NCI-H510A (cell line): ENCODE measurements at regions not wholly inside any gene's neighbourhood (a gene's known extent, or its start where the extent isn't known, plus 50 kb on each side); places are given as distances from the start of the nearest gene placed in this dataset.
A peak's percentile ranks its signal among the peaks of the same experiment; 100 is the strongest.
"Not testable (repeated sequence)": the region's sequence is repeated elsewhere in the genome, so short reads cannot be mapped to it uniquely, and the experiment has no call there.

Source experiments
- DNase-seq: peaks from one replicate; lab custom pipeline; 2025; lab: John Stamatoyannopoulos, UW

DNA sequence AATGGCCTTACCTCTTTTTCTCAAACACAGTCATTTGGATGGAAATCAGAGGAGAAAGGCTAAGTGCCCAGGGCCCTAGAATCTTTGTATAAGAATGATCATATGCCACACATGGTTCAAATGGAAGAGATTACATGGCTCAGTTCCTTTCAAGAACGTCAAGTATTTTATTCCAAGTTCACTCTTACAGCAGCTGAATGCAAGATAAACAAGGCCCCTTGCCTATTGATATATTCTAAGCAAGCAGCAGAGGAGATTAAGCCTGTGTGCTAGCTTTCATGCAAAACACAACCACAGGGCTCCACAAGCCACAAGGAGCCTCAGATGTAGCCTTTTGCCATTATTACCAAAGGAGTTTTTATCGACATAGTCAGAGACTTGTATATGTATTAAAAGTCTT lies 55.3 kb upstream of the SLCO6A1 start:
- DNase-seq = no peak

DNA sequence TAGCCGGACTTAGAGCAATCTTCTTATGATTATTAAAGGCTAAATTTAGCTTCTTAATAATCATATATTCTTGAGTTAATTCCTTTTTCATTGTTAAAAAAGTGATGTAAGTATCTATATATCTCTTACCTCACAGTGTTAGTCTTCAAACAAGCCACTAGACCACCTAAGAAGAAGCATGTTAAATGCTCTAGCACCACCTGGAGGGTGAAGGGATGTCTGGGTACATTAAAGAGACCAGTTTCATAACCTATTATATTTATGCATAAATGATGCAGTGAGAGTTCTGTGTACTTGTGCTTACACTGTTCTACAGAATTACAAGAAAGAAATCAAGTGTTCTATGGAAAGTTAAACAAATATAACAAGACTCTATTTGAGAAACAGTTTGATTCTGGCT lies 55.9 kb upstream of the SLCO6A1 start:
- DNase-seq = no peak

DNA sequence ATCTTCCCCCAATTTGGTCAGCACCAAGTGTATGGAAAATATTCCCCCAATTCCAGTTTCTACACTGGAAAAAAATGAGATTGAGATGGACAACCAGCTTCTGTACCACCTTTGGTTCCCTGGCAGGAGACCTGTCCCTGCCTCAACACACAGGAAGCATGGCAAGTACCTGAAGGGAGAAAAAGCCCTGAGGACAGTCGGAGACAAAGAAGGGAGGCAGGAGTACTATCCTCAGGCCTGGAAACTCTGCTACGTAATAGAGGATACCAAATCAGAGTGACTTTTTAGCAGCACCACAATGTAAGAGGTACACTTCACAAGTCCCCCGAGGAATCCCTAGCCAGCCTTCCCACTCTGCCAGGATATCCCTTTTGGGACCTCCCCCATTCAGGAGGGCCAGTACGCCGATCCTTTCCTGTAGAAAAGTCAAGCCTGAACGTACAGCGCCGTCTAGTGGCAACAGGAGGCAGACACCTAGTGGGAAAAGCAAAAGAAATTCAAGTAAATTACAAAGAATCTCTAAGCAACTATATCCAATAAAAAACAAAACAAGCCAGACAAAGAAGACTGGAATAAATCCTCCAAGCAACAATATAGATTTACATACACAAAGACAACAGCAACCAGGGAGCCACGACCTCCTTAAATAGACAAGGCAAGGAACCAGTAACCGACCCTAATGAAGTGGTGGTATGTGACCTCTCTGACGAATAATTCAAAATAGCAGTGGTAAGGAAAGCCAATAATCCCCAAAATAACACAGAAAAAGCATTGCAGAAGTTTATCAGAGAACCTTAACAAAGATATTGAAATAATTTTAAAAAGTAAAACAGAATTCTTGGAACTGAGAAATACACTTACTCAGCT lies 63.3 kb upstream of the SLCO6A1 start:
- no peak for DNase-seq

DNA sequence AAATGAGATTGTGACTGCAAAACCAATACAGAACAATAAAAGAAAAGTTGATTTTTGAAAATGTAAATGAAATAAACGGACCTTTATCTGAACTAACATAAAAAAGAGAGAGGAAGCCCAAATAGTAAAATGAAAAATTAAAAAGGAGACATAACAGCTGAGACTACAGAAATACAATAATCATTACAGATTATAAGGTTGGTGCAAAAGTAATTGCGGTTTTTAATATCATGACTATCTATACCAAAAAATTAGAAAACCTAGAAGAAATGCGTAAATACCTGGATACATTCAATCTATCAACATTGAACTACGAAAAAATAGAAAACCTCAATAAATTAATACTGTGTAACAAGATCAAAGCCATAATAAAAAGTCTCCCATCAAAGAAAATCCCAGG lies 71.9 kb upstream of the SLCO6A1 start:
- DNase-seq = no peak

DNA sequence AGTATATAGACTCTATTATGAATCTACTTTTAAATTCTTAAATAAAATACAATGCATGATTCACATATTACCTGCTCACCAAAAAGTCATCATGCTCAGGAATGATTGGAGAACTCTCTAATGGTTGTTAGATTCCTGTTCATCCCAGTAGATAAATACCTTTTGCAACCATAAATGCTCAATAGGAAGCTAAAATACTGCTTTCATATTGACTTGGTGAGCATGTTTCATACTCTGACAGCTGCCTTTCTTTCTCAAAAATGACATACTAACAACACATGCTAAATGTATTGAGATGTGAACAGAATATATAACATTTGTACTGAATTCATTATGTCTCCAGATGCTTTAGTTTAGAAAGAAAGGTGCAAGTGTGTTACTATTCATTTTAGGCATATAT lies 79.6 kb upstream of the SLCO6A1 start:
- DNase-seq = no peak

DNA sequence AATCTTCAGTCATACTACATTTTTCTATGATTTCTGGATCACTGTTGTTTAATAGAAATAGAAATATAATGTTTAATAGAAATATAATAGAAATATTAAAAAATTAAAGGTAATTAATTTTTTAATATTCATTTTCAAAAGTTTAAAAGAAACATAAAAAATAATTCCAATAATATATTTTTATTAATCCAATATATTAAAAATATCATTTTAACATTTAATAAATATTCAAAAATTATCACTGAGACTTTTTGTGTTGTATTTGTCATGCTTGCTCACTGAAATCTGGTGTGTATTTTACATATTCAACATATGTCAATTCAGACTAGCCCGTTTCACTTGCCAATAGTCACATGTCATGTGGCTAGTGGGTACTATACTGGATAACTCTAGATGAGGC lies 80.6 kb upstream of the SLCO6A1 start:
- DNase-seq = no peak

DNA sequence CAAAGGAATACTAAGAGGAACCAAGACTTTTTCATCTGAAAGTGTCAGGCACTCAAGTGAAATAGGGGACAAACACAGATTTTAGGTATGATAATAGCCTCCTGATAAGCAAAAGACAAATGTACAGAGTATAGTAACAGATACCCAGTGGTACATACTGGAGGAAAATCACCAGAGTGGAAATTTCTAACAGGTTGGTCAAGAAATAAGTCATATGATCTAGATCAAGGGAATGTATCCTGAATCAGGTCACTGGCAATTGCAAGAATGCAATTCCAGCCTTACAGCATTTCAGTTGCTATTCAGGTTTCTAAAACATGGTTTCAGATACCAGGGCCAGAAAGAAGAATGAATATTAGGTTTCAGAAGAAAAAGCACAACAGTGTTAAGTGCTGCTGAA lies 82.2 kb upstream of the SLCO6A1 start:
- DNase-seq = no peak

DNA sequence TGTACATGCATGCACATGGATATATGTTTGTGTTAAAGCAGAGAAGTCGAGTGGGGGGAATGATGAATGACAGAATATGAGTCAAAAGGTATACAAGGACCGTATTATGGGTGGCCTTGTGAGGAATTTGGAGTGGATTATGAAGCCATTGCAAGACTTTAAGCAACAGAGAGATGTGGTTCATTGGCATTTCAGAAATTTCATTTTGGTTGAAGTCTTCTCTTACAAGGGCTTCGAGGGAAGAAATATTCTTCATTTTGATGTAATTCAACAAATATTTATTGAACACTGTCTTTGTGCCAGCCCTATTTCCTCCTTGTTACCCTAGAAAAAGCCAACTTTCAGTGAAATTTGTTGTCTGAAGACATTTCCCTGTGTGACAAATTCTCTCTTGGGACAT lies 83.9 kb upstream of the SLCO6A1 start:
- no peak for DNase-seq

DNA sequence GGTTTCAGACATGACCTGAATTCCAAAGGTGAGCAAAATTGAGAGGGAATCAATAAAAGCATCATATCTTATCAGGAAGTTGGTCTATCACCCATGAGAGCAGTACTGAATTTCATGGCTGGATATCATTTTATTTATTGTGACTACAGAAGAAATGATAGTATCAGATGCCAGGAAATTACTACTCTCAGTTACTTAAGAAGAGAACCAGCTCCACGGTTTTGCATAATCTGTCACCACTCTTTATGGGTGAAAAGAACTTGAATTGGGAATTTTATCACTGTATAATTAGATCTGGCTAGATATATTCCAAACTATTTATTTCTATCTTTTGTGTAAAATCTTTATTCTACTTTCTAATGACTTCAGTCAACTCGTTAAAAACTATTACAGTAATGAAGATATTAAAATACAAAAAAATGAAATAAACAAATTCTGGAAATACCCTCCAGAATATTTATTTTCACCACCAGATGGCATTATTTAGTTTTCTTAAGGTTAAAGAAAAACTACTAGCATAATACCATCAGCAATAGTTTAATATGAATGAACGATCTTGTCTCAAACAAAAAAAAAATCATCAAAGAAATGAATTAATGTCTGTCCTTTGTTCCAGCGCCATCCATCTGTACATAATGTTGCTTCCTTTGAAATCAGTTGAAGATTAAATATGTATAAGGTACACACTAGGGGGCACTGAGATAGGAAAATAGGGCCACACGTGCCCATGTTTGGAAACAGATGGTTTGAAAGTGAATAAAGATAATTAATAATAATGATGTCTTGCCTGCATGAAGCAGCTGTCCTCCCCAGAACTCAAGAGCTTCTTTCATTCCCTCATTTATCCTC lies 84.7 kb upstream of the SLCO6A1 start:
- peak; percentile 2 for DNase-seq

DNA sequence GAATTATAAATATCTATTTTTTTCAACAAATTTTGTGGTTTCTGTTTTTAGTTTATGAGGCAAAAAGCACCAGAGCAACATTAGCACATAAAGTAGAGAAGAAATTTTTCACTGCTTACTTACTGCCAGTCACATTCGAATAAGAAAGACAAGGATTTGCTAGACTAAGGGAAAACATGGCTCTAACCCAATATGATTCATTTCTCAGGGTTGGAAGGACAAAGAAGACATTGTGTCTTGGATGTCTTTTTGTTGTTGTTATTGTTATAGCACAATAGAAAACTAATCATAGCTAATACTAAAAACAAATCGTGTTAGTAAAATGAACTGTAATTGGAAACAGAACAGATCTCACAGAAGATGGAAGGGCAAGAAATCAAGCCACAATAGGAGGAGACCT lies 90.9 kb upstream of the SLCO6A1 start:
- no peak for DNase-seq

DNA sequence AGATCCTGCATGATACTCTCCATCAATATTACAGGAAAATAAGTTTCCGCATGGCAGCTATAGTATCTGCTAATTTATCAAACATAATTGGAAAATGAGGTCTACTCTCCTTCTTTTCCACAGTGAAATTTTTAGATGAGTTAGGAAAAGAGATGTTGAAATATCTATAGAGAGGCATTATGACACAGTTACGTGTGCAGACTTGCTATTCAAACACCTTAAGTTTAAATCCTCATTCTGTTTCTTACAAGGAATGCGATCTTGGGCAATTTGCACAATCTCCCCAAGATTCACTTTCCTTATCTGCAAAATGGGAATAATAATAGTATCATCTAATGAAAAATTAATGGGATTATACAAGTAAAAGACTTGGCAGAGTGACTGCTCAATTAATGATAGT lies 91.7 kb upstream of the SLCO6A1 start:
- no peak for DNase-seq

DNA sequence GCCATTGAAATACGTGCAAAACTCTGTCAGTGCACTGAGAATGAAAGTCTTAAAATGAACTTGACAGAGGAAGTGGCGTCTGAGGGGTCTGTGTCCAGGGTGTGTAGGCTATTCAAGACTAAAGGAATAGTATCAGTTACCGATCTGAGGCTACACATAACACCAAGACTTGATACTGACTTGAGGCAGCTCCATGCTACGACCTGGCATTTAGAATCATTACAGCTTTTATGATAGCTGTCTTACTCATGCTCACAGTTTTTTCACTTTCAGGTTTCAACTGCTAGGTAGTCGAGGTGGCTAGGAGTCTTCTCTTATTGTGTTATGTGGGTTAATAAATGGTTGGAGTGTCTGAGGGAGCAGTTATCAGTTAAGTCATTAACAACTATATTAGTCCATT lies 92.8 kb upstream of the SLCO6A1 start:
- no peak for DNase-seq

DNA sequence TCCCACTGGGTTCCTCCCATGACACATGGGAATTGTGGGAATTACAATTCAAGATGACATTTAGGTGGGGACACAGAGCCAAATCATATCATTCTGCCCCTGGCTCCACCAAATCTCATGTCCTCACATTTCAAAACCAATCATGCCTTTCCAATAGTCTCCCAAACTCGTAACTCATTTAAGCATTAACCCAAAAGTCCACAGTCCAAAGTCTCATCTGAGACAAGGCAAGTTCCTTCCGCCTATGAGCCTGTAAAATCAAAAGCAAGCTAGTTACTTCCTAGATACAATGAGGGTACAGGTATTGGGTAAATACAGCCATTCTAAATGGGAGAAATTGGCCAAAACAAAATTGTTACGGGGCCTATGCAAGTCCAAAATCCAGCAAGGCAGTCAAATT lies 93.8 kb upstream of the SLCO6A1 start:
- DNase-seq = not testable (repeated sequence)

DNA sequence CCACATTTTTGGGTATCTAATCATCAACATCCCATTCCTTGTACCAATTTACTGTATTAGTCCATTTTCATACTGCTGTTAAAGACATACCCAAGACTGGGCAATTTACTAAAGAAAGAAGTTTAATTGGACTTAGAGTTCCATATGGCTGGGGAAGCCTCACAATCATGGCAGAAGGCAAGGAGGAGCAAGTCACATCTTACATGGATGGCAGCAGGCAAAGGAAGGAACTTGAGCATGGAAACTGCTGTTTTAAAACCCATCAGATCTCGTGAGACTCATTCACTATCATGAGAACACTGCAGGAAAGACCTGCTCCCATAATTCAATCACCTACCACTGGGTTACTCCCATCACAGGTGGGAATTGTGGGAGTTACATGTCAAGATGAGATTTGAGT lies 95.4 kb upstream of the SLCO6A1 start:
- no peak for DNase-seq

DNA sequence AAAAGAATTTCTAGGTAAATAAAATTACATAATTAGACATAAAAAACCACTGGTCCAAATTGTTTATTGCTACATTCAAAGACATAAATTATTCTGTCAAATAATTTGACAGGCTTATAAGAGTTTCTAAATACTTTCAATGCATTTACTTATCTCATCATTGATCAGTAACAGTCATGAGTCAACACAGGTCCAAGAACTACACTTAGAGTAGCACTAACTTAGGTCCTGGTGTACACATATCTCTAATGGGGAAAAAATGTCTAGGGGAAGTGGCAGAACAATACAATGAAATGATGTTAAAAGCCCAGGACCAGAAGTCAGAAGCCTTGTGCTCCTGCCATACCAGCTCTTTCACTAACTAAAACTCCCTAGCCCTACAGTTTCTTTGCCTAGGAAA lies 96.5 kb upstream of the SLCO6A1 start:
- DNase-seq = no peak

DNA sequence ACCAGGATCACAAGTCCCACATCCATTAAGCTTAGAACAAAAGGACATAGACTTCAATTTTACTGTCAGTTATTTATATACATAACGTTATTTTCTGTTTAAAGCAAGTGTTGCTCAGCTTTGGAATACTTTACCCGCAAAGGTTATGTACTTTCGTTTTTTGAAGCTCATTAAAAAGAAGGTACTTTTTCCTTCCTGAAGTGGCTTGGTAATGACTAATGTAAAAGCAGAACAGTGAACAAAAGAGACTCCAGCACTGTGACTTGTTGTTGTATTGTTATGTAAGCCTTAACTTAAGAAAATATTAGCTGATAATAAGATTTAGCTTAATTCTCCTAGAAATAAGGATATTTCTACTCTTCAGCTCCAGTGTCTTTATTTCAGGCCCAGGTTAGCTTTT lies 97.3 kb upstream of the SLCO6A1 start:
- no peak for DNase-seq

DNA sequence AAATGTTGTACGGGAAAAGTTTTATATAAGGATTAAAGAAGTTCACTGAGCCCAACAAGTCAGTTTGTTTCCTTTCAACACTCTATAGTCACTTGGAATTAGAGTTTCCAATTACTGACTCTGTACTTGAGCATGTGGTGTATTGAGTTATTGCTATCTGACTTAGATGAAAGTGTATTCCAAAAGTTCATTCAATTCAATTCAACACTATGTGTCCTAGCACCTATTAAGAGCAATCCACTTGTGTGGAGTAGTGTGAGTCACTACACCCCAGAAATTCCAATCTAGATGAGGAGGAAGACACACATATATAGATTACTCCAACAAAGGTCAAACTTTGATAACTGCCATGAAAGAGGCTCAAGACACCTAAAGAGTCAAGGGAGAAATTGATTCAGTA lies 98.2 kb upstream of the SLCO6A1 start:
- DNase-seq = no peak

DNA sequence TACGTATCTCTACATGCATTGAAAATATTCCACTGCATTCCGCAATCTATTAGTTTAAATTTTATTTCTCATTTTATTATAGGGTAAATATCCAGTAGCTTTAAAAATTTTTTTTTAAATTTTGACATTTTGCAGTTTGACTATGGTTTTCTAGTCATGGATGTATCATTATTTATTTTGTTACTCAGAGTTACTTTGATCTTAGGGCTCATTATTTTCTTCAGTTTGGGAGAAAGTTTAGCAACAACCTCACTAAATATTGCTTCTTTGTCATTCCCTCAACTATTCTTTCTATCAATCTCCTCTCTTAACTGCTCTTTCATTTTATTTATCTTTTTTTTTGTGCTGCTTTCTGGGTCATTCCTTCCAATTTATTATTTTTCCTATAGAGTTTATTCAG lies 100.5 kb upstream of the SLCO6A1 start:
- no peak for DNase-seq

DNA sequence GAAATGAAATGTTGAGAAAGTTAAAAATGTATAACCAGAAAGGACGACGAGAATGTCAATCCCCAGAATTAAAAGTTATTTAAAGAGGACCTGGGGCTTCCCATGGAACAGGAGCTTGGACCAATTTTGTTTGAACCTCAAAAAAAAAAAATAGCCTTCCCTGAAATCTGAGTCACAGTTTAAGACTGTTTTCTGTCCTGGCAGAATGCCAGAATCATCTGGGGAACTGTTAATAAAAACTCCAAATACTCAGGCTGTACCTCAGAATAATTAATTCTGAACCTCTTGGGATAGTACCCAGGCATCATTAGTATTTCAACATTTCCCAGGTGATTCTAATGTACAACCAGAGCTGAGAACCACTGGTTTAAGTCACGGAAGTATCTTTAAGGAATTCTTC lies 102.2 kb upstream of the SLCO6A1 start:
- DNase-seq = no peak

DNA sequence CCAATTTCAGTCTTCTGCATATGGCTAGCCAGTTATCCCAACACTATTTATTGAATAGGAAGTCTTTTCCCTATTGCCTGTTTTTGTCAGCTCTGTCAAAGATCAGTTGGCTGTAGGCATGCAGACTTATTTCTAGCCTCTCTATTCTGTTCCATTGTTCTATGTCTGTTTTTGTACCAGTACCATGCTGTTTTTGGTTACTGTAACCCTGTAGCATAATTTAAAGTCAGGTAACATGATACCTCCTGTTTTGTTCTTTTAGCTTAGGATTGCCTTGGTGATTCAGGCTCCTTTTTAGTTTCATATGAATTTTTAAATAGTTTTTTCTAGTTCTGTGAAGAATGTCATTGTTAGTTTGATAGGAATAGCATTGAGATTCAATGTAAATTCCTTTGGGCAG lies 104.9 kb upstream of the SLCO6A1 start:
- no peak for DNase-seq

DNA sequence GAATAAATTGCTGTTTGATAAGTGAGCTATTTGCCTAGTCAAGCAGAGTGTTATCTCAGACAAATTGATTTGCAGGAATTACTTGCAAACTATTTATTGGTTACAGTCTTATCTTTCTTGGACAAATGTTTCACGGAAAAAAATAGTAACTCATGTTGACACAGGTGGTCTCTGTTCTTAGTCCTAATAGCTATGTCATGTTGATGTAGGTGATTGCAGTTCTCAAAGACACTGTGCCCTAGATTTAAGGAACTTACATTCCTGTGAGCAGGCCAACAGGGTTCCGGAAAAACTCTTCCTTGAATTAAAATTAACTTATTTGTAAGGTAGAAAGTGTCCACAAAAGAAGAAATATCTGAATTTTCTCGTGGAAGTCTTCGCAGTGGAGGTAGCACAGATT lies 109.6 kb upstream of the SLCO6A1 start:
- DNase-seq = no peak

DNA sequence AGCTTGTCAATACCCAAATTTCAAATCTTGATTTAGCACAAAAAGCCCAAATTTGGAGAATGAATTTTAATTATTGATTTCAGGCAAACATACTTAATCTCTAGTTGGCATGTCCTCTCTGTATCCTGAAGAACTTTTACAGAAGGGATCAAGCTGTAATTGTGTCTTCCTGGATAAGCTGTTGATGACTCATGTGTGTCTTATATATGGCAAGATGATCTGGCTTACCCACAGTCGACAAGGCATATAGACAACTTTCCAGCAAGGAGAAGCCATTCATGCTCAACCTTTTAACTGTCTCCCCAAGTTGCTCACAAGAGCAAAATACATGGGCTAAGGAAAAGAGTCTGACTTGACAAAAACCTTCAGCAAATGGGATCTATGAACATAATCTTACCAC lies 112.5 kb upstream of the SLCO6A1 start:
- DNase-seq = no peak

DNA sequence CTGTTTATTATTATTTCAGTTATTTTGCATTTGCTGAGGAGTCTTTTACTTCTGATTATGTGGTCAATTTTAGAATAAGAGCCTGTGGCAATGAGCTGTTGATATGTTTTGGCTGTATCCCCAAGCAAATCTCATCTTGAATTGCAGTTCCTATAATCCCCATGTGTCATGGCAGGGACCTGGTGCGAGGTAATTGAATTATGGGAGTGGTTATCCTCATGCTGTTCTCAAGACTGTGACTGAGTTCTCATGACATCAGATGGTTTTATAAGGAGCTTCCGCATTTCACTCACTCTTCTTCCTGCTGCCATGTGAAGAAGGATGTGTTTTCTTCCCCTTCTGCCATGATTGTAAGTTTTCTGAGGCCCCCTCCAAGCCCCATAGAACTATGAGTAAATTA lies 114.9 kb upstream of the SLCO6A1 start:
- no peak for DNase-seq
